ENCODE measurements at regions not wholly inside any gene's neighbourhood (a gene's known extent, or its start where the extent isn't known, plus 50 kb on each side); places are given as distances from the start of the nearest gene placed in this dataset.
"Not testable (repeated sequence)": the region's sequence is repeated elsewhere in the genome, so short reads cannot be mapped to it uniquely, and the experiment has no call there.

DNA sequence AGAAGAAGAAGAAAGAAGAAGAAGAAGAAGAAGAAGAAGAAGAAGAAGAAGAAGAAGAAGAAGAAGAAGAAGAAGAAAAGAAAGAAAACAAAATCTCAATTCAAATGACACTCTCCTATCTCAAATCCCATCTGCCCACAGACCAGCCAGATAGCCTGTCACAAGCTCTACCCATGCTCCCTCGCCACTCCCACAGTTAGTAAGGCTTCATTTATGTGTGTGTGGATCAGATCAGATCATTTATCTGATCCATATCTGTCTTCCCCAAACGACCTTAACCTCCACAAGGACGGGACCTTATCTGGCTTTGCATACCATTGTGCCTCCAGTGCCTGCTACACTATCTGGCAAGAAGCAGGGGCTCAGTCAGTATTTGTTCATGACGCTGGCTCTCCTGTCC is 81.9 kb upstream of the RREB1 start:
- H3K4me3 ChIP-seq (ENCODE audit: low read depth, low read length) = no peak overlapping the region
- no peak for DNase-seq (ENCODE audit: low read depth)
- TF ChIP-seq, protein P1, sequence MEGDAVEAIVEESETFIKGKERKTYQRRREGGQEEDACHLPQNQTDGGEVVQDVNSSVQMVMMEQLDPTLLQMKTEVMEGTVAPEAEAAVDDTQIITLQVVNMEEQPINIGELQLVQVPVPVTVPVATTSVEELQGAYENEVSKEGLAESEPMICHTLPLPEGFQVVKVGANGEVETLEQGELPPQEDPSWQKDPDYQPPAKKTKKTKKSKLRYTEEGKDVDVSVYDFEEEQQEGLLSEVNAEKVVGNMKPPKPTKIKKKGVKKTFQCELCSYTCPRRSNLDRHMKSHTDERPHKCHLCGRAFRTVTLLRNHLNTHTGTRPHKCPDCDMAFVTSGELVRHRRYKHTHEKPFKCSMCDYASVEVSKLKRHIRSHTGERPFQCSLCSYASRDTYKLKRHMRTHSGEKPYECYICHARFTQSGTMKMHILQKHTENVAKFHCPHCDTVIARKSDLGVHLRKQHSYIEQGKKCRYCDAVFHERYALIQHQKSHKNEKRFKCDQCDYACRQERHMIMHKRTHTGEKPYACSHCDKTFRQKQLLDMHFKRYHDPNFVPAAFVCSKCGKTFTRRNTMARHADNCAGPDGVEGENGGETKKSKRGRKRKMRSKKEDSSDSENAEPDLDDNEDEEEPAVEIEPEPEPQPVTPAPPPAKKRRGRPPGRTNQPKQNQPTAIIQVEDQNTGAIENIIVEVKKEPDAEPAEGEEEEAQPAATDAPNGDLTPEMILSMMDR (conservative IDR thresholded peaks at IDR 0.05; ENCODE audit: low read depth, low read length) = no peak

DNA sequence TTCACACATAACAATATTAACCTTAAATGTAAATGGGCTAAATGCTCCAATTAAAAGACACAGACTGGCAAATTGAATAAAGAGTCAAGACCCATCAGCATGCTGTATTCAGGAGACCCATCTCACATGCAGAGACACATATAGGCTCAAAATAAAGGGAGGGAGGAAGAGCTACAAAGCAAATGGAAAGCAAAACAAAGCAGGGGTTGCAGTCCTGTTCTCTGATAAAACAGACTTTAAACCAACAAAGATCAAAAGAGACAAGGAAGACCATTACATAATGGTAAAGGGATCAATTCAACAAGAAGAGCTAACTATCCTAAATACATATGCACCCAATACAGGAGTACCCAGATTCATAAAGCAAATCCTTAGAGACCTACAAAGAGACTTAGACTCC is 78.8 kb upstream of the RREB1 start:
- DNase-seq (ENCODE audit: low read depth); H3K4me3 ChIP-seq (ENCODE audit: low read depth, low read length): not testable (repeated sequence)

DNA sequence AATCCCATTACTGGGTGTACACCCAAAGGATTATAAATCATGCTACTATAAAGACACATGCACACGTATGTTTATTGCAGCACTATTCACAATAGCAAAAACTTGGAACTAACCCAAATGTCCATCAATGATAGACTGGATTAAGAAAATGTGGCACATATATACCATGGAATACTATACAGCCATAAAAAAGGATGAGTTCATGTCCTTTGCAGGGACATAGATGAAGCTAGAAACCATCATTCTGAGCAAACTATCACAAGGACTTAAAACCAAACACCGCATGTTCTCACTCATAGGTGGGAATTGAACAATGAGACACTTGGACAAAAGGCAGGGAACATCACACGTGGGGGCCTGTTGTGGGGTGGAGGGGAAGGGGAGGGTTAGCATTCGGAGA is 76.8 kb upstream of the RREB1 start:
- H3K4me3 ChIP-seq (ENCODE audit: low read depth, low read length); DNase-seq (ENCODE audit: low read depth): not testable (repeated sequence)

DNA sequence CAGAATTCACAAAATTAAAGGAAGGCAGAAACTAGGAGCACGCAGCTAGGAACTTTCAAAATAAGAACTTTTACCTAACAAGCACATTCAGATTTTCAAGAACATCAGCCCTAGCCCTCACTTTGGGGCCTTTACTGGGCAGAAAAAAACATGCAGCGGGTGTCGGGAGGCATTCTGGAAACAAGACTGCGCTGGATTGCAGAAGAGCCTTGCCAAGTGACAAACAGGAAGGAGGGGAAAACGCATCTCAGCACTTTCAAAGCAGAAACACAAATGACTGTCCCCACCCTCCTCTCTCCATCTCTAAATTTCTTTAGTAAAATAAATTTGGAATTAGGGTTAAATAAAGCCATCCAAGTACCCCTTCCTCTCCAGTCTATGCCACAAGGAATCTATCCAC is 74.6 kb upstream of the RREB1 start:
- TF ChIP-seq, protein P1 (conservative IDR thresholded peaks at IDR 0.05; ENCODE audit: low read depth, low read length) = no peak
- no peak for DNase-seq (ENCODE audit: low read depth)
- H3K4me3 ChIP-seq (ENCODE audit: low read depth, low read length) = no peak overlapping the region

DNA sequence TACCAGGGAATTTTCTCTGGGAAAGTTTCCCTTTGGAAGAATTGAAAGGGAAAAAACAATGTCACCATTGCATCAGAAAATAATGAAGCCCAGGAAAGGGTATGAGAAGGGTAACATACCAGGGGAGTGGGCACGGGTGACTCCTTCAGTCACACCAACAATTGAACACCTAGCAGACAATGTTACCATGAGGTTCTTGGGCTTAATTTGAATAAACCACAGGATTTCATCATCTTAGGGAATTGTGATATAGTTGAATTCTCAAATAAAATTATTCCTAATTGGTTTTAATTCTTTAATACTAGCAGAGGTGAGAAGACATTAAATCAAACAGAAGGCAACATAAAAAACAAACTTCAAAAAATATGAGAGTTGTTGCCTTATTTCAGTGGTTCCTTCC is 73.7 kb upstream of the RREB1 start:
- no peak overlapping the region for H3K4me3 ChIP-seq (ENCODE audit: low read depth, low read length)
- DNase-seq (ENCODE audit: low read depth) = no peak
- TF ChIP-seq, protein P1 (conservative IDR thresholded peaks at IDR 0.05; ENCODE audit: low read depth, low read length) = no peak

DNA sequence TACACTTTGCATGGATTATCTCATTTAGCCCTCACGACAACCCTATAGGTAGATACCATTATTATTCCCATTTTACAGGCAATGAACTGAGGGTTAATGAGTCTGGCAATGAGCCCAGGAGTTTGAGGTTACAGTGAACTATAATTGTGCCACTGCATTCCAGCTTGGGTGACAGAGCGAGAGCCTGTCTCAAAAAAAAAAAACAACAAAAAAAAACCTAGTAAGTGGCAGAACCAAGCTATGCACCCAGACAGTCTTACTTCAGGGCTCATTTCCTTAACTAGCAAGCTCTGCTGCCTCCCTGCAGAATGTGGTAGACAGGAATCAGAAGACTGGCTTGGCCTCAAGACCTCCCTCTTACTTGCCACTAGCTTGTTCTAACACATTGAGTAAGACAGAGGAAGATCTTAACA is 71.9 kb upstream of the RREB1 start:
- DNase-seq (ENCODE audit: low read depth) = no peak
- H3K4me3 ChIP-seq (ENCODE audit: low read depth, low read length) = no peak overlapping the region
- TF ChIP-seq, protein P1 (conservative IDR thresholded peaks at IDR 0.05; ENCODE audit: low read depth, low read length) = no peak

DNA sequence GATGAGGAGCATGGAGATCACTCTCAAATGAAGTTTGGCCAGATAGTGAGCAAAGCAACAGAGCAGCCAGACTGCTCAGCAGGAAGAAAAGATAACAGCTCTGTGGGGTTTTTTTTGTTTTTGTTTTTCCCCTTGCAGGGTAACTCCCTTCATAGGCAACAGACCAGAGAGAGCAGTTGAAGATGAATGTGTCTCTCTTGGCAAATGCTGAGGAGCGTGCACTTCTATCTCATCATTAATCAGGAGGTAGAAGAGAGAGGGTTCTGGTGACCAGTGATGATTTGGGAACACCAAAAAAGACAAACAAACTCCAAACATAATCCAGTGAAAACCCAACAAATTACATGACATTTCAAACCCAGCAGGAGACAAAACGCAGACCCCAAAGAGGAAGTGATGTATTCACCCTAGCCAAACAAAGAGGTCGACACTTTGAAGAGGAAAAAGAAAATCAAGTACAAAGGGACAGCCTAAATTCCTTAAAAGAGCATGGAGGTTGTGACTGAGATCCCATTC is 66.2 kb upstream of the RREB1 start:
- no peak for DNase-seq (ENCODE audit: low read depth)
- H3K4me3 ChIP-seq (ENCODE audit: low read depth, low read length) = no peak overlapping the region
- TF ChIP-seq, protein P1 (conservative IDR thresholded peaks at IDR 0.05; ENCODE audit: low read depth, low read length) = no peak

DNA sequence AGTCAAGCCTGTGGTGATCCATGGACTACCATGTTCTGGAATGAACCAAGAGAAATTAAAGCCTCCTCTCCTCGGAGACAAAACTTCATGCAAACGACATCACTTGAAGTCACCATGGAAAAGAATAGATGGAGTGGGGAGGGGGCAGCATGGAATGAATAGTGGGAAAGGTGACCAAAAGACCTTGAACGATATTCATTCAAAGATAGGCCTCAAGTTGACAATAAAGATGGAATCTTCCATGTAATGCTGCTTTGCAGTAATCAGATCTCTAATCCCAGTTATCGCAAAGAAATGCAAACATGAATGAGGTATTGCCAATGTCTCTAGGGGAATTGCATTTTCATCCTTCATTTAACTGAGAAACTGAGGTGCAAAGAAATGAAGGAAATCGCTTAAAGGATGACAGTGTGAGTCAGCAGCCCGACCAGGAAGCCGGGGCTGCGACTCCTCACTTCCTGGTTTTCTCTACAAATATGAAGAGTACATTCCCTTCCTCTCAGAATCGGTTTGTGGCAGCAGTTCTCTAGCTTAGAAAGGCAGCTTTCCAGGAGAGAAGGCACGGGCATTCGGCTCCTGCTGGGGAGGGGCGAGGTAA is 65.6 kb upstream of the RREB1 start:
- TF ChIP-seq, protein P1 (conservative IDR thresholded peaks at IDR 0.05; ENCODE audit: low read depth, low read length) = no peak
- no peak for DNase-seq (ENCODE audit: low read depth)
- H3K4me3 ChIP-seq (ENCODE audit: low read depth, low read length) = no peak overlapping the region

All from epithelial cell of proximal tubule (primary cell).